Mucosa of gallbladder (tissue), 1 donor: ENCODE measurements at regions not wholly inside any gene's neighbourhood (a gene's known extent, or its start where the extent isn't known, plus 50 kb on each side); places are given as distances from the start of the nearest gene placed in this dataset.

ENCODE experiments used
- DNase-seq: peaks from one replicate; pipeline ENCODE4 v3.0.0-alpha.2; 2020; ENCODE audit warnings: low spot score
- donor health status: DM: no; HTN: no; CAD: no.

DNA sequence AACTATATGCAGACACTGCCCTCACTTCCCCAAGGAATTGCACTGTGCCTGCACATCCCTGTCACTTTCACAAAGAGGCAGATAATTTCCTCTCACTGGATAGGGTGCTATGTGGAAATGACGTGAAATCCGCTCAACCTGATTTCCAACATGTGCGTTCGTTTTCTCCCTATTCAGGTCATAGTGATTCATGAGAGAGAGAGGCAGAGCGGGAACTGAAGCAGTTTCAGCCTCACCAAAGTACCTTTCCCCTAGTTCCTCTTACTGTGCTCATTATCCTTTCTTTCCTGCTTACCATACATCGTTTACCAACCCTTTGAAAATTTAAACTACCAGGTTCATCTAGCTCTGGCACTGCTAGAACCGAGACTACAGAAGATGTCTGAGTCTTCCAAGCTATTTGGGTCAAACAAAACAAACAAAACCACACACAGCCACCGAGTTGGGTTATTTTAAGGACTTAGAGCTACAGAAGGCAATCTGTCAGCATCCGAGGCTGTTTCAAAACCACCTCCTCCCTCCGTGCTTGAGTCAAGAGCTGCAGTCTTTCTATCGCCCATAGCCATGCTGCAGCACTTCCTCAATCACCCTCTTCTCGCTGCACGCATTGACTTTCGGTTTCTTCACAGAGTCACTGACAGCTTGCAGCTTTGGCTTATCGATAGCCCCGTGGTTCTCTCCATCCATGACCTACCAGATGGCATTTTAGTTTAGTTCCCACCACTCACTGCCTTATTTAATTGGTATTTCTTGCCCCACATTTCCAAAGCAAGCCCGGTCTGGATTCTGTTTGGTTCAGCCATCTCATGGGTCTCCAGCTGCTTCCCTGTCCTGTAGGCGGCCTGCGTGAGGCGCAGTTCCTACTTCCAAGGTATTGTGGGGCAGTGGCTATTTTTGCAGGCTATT is 1395.8 kb downstream of the EFNB2 start:
- peak; percentile 28 for DNase-seq

DNA sequence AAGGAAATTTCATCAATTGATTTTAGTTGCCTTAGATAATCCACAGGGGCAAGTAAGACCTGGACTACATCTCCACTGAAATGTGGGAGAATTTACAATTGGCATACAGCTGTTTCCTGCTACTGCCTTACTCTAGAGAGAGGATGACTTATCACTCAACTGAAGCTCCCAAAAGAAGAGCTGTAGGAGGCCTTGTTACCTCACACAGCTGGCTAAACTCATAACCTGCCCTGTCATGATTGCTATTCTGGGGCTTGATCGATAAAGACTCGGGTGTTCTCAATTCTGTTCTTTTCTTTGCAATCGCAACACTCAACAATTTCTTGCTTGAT is 1396.4 kb downstream of the EFNB2 start:
- no peak for DNase-seq

DNA sequence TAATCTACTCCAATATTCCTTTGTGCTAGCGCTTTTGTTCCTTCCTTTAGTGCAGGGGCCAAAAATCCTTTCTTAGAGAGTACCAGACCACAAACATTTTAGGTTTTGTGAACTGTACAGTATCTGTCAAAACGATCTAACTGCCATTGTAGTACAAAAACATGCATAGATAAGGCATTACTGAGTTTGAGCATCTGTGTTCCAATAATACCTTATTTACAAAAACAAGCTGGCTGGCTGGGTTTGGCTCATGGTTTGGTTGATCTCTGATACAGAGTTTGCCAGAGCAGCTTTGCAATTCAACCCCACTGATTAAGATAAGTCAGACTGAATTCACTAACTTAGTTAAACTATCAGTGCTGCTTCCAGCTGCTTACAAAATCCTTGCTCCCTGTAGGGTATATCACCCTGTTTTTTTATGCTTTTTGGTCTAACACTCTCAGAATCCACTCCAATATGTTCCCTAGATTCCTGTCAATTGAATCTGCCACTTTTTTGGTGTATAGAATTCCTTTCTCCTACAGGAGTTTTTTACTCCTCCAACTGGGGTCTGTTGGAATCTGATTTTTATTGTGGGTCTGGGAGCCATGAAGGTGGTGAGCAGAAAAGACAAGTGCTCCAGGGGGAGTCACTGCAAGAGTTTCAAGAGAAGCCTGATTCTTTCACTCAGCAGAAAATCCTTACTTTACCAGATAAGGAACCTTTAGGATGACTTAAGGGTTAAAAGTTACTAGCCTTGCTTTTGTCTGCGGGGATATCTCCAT is 1399.4 kb downstream of the EFNB2 start:
- no peak for DNase-seq

DNA sequence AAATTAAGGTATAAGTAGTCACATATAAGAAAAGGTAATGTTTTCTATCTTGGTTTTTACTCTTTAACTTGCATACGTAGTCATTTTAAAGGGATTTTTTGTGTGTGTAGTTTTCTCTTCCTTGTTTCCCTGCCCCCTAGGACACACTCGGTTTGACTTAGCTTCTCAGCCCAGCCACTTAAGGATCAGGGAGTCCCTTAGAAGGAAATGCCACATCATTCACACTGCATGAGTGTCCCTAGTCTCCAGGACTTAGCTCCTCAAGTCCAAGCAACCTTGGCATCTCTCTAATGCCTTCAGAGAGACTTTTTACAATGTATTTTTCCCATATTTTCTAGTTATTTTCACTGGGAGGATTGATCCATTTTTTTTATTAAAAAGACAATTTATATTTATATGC is 1407.7 kb downstream of the EFNB2 start:
- no peak for DNase-seq

DNA sequence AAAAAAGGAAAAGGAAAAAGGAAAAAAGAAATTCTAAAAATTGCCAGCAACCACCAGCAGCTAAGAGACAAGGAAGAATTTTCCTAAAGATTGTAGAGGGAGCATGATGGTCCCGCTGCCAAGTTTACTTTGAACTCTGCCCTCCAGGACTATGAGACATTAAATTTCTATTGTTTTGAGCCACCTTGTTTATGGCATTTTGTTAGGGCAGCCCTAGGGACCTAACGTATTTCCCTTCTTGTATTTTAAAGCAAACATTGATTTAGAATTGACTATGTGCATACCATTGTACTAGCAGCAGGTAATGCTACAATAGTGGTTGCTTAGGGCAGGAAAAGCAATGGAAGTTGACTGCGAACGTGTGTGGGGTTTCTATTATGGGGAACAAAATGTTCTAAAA is 1414.2 kb downstream of the EFNB2 start:
- no peak for DNase-seq

DNA sequence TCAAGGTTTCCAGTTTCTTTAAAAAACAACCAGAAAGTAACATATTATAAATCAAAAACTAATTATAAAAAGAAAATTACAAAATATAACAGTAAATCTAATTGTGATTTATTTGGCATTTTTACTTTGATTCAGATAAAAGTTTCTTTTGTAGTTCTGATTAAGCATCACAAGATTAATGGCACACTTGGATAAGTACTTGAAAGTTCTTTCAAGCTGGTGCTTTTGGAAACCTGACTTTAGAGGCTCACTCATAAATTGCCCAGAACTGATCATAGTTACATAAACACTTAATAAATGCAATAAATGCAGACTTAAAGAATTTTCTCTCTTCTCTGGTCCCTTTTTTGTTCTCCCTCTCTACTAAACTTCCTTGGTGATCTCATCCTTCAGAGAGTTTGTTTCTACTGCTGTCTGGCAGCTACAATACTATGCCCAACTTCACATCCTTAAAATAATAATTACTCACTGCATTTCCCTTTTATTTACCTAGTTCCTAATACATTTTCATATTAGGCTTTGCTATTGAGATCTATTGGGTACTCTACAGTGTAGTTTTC is 1417.0 kb downstream of the EFNB2 start:
- DNase-seq = no peak

DNA sequence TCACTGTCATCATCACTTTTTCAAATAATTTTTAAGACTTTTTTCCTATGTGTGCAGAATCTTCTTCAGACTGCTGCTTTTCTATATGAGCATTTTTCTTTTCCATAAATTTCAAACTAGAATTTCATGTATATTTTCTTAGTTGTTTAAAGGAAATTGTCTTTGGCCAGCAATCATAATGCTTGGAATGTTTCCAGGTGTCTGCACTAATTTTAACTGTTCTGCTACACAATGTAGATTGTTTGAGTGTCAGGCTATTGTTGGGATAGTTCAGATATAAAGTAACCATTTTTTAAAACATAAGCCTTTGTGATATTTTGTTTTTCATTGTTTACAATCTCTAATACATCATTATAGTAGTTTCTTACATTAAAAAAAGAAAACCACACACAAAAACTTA is 1418.5 kb downstream of the EFNB2 start:
- DNase-seq = no peak

DNA sequence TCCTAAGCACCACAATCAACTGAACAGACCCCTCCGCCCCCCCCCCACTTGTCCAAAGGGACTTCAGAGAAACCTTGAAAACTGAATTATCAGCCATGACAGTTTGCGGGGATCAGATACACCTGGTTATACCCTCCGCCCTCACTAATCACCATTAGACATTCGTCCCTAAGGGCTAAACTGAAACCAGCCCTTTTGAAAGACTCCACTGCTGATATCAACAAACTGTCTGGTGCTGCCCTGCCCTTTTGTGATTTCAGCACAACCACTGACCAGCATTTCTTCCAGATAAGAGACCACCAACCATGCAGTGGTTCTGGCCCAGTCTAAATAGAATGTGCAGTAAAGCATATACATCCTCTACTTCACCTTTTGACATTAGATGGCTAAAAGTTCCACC is 1422.9 kb downstream of the EFNB2 start:
- DNase-seq = no peak

DNA sequence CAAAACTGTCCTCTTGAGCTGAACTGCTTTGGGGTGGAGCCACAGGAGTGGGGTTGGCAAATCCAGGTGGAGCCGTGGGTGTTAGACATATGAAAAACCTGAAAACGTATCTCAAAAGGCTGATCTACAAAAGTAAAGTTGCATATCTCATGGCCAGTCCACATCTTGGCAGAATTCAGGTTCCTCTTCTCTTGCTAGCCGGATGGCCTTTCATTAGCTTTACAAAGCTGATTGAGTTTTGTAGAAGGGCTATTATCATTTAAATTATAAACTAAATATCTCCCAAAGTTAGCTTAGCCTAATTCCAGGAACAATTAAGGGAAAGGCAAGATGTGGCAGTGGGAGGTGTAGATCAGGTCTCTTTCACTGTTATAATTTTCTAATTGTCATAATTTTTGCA is 1427.7 kb downstream of the EFNB2 start:
- DNase-seq = no peak

DNA sequence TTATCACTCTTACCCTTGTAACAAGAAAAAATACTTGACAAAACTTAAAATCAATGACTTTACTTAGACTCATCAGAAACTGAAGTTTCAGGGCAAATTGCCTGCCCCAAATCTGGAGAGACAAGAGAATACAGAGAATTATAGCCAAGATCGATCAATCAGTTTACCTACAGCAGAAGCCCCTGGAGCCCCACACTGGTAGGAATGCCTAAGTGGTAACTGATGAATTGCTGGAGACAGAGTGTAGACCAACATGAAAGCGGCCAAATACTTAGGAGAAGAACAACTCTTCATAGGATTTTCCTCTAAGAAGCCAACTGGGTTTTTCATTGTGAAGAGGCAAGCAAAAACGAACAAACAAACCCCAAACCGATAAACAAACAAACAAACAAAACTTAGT is 1430.0 kb downstream of the EFNB2 start:
- DNase-seq = no peak

DNA sequence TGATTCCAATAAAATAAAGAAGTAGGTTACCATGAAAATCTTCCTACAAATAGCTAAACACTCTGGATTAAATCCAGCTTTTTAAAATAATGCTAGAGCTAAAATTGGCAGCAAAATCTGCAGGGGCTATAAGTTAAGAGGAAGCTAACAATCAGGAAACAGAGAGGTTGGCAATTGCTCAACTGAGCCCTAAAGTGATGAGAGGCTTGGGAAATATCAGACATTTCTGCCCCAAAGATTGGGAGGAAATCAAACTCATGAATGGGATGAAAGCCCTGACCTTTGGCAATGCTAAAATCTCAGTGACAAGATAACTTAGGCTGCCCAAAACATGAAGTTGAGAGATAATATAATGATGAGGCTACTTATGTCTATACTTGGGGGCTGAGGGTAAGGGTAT is 1437.9 kb downstream of the EFNB2 start:
- DNase-seq = no peak

DNA sequence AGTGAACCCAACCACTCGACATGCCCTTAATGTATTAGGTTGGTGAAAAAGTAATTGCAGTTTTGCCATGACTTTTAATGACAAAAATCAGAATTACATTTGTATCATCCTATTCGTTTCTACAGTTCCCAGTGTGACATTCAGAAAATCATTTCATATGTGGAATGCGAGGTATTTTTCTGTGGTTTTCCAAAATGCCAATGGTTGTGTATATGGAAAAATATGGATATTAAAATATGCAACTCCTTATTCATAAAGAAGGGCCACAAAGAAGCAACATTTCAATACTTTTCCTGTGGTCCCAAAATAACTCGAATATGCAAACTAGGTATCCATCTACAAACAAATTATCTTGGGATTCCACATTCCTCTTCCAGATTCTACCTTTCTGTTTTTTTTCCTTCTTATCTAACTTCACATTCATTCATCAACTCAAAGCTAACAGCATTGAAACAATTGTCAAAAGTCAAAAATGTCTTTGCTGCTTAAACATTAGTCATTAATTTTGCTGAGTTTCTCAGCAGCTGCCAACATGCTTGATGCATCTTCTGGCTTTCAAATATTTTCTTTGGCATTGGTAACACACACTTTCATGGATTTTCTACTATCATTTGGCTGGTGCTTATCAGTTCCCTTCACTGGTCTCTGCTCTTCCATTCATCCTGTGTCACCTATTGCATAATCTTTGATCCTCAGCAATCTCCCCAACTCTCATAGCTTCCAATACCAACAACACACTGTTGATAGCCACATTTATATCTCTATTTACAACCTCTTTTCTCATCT is 1445.4 kb downstream of the EFNB2 start:
- DNase-seq = peak; percentile 12

DNA sequence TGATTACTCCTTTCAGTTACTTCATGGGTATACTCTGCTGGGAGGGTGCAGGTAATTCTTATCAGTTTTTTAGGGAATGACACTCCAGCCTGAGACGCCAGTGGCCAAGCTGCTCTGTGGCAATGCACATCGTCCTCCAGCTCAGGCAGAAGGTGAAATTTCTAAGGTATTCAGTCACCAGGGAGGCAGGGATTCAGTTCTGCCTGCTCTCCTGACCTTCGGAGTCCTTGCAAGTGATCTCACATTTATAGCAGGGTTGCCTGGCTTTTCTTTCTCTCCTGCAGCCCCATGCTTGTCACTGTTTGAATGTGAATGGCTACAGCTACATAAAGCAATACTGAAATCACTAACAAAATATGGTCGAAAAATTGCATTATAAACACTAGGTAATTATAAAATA is 1447.5 kb downstream of the EFNB2 start:
- no peak for DNase-seq

DNA sequence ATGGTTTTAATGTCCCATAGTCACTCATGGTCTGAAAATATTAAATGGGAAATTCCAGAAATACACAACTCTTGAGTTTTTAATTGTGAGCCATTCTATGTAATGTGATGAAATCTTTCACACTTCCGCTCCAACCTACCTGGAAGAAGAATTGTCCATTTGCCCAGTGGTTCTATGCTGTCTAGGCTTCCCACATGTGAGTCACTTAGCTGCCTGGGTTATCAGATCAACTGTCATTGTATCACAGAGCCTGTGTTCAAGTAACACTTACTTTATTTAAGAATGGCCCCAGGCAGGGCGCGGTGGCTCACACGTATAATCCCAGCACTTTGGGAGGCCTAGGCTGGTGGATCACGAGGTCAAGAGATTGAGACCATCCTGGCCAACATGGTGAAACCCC is 1450.5 kb downstream of the EFNB2 start:
- no peak for DNase-seq

DNA sequence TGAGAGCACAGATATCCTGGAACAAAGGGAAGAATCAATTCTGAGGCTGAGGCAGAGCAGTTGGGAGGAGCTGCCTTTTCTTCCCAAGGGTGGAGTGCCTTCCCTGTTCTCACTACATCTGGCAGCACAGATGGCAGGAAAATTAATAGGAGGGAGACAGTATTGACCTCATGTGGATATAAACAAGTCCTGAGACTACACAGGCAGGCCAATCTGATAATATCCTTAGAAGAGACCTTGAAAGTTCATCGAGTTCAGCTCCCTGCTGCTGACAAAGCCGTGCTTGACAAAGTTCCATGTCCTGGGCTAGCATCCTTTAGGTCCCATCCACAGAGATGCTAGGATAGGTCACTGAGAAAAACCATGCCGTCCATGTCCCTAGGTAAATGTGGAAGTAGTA is 1451.5 kb downstream of the EFNB2 start:
- no peak for DNase-seq

DNA sequence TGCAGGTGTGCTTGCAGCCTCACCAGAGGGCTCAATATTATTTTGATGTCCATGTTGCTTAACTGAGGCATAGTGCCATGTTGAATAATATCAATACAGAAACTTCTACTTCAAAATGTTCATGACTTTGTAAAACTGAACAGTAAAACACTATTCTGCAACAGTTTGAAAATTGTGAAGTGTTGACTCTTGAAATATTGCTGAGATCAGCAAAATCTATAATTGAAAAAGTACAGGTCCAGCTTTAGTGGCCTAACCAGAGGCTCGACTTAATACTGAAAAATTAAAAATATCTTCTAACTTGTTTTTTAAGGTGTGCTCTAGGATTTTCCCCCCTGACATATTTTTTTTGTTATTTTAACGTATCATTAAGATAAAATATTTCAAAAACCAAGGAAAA is 1460.7 kb downstream of the EFNB2 start:
- DNase-seq = no peak

DNA sequence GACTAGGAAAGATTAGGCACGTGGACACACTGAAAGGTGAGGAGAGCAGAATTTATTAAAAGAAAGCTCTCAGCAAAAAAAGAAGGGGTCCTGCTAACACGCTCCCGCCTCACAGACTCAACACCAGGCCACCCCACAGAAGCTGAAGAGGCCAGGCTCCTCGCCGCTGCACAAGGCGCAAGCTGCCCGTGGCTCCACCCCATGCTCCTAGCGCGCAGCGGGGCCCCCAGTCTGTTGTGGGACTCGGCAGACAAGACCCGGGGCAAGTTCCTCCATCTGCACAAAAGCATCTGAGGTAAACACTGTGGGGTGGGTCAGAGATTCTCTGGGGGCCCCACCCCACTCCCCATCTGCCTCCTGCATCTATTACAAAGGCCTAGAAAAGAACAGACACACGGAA is 1462.4 kb downstream of the EFNB2 start:
- DNase-seq = no peak

DNA sequence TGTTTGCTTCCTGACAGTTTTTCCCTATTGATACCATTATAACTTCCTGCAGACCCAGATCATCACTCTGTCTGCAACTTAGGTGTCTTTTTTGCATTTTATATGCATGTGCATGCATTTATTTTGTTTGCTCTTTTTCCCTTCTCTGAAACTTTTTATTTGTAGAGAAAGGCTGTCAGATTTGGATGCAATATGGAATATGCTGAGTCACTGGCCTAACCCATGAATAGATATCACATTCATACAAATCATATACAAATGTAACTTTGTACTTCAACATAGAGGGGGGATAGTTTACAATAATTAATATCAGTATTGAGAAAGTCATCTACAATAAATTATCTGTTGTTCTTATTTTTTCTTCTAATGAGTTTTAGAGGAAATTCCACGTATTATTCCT is 1465.0 kb downstream of the EFNB2 start:
- no peak for DNase-seq

DNA sequence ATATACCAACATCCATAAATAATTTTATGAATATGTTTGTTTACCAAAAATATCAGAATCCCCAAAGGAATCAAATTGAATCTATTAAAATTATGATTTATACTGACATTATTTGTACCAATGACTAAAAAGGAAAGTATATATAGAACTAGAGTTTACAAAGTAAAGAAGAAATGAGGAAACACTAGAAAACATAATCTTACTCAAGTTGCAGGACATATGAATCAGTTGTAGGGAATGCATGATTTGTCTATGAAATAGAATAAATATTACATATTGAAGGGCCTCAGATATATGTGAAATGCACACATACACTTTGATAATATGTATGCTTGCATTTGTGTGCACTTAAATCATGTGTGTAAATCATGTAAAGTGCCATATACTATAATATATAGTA is 1466.4 kb downstream of the EFNB2 start:
- no peak for DNase-seq

DNA sequence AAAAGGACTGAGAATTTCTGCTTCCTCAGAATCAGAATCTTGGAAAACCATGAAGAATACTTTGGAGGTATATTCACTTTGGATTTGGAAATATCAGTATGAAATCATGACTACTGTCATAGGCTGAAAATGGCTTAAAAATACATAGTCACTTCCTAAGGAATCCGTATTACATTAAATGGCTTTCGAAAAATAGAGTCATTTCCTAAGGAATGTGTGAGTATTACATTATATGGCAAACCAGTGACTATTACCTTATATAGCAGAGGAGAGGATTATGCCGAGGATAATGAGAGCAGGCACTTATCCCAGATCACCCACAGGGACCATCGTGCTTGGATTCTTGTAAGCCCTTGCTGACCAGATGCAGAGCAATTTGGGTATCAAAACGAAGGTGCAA is 1471.8 kb downstream of the EFNB2 start:
- DNase-seq = no peak

DNA sequence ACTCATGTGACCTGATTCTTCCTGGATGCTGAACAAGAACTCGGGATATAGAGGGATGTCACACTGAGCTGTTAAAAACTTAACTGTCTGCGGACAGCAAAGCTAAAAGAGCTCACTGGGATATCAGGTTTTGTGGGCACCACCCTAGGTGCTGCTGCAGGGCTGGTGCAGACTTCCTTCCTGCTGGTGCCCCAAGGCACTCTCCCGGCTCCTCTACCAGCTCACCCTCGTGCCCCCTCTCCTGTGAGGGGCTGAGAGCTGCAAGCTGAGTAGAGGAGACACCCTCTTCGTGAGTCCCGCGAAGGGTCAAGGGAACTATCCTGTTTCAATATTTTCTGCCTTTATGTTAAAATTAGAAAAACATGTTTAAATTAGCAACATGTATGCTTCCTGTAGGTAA is 1475.7 kb downstream of the EFNB2 start:
- DNase-seq = no peak

DNA sequence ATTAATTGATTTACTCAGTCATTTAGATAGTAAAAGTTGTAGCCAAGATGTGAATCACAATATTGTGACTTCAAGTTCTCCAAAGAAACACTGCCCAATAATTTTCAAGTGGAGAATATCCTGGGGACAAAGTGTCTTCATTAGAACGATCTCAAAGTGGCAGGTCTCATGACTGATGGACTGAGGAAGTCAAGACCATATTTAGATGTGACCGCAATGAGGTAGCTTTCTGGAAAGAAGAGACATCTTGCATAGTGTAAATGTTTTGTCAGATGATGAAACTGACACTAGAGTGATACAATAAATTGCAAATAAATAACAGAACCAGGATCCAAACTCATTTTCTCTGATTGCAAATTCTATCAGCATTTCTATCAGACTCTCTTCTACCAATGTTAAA is 1476.9 kb downstream of the EFNB2 start:
- DNase-seq = no peak
